HEK293 (cell line): ENCODE measurements at regions not wholly inside any gene's neighbourhood (a gene's known extent, or its start where the extent isn't known, plus 50 kb on each side); places are given as distances from the start of the nearest gene placed in this dataset.

Source experiments
- CTCF ChIA-PET: fragments of 350-600 bp; formaldehyde crosslinking; extraction: SDS; loops from one replicate; lab custom pipeline; 2021; ENCODE audit warnings: antibody characterized with exemption; lab: Yijun Ruan, JAX
- POLR2A ChIA-PET: fragments of 300-600 bp; formaldehyde crosslinking; extraction: SDS; loops from one replicate; lab custom pipeline; 2020; ENCODE audit warnings: antibody characterized with exemption, inconsistent platforms; lab: Yijun Ruan, JAX
- H3K27ac ChIP-seq: fragments of 200-500 bp; sonication (Bioruptor generic); 2 replicates; pipeline ENCODE4 v1.5.1; 2014; ENCODE audit warnings: low read depth, low read length, control low read depth, inconsistent platforms; ENCODE audit errors: extremely low read depth
- H3K36me3 ChIP-seq, 2 experiments: fragments of 200-500 bp in 1 of 2; sonication (Bioruptor generic) in 1 of 2; 1 replicate in 1 of 2; 2 replicates in 1 of 2; pipeline ENCODE4 v1.5.1; 2014 to 2017; ENCODE audit warnings: inconsistent platforms in 2 of 2, low read length in 2 of 2; ENCODE audit not compliant: control insufficient read depth in 2 of 2, insufficient read depth in 1 of 2
- H3K4me1 ChIP-seq: fragments of 200-500 bp; sonication (Bioruptor generic); 2 replicates; pipeline ENCODE4 v1.5.1; 2014; ENCODE audit warnings: mild to moderate bottlenecking, low read length, inconsistent platforms; ENCODE audit not compliant: control insufficient read depth, insufficient read depth
- H3K4me3 ChIP-seq: 2 replicates; pipeline ENCODE4 v1.5.1; 2011; ENCODE audit warnings: low read depth, mild to moderate bottlenecking, control low read depth, low read length, moderate library complexity
- H3K9me3 ChIP-seq: fragments of 200-500 bp; sonication (Bioruptor generic); 2 replicates; pipeline ENCODE4 v1.5.1; 2014; ENCODE audit warnings: low read depth, low read length, inconsistent platforms; ENCODE audit not compliant: control insufficient read depth, insufficient read depth
- GLI2 ChIP-seq: fragments of 450-650 bp; formaldehyde crosslinking; IDR thresholded peaks from 2 replicates; pipeline ENCODE4; 2017; ENCODE audit warnings: missing biosample characterization, missing genetic modification characterization, low read depth, borderline replicate concordance
- GLIS1 ChIP-seq: fragments of 450-650 bp; formaldehyde crosslinking; IDR thresholded peaks from 2 replicates; pipeline ENCODE4 v1.5.1; 2016; ENCODE audit warnings: missing biosample characterization, missing genetic modification characterization
- HOXC10 ChIP-seq: sonication (generic); formaldehyde crosslinking; IDR thresholded peaks from 2 replicates; pipeline ENCODE4 v1.8.1; 2023; ENCODE audit warnings: mild to moderate bottlenecking, missing genetic modification reagents
- IKZF3 ChIP-seq: fragments of 450-650 bp; IDR thresholded peaks from 2 replicates; pipeline ENCODE4 v1.5.0; 2018; ENCODE audit warnings: missing biosample characterization, mild to moderate bottlenecking, missing genetic modification characterization, moderate library complexity
- REST ChIP-seq: fragments of 450-650 bp; formaldehyde crosslinking; IDR thresholded peaks from 2 replicates; pipeline ENCODE4 v1.5.1; 2016; ENCODE audit warnings: missing biosample characterization, missing genetic modification characterization
- SALL2 ChIP-seq: fragments of 450-650 bp; formaldehyde crosslinking; IDR thresholded peaks from 2 replicates; pipeline ENCODE4 v1.5.0; 2017; ENCODE audit warnings: missing biosample characterization, mild to moderate bottlenecking, missing genetic modification characterization, borderline replicate concordance
- YY1 ChIP-seq: fragments of 450-650 bp; formaldehyde crosslinking; IDR thresholded peaks from 2 replicates; pipeline ENCODE4 v1.5.1; 2018; ENCODE audit warnings: missing biosample characterization, missing genetic modification characterization
- ZBTB20 ChIP-seq: fragments of 450-650 bp; formaldehyde crosslinking; IDR thresholded peaks from 2 replicates; pipeline ENCODE4 v1.5.1; 2016; ENCODE audit warnings: missing biosample characterization, missing genetic modification characterization
- ZNF112 ChIP-seq: fragments of 450-650 bp; formaldehyde crosslinking; IDR thresholded peaks from 2 replicates; pipeline ENCODE4 v1.5.0; 2017; ENCODE audit warnings: missing biosample characterization, missing genetic modification characterization
- ZNF140 ChIP-seq: fragments of 450-650 bp; formaldehyde crosslinking; IDR thresholded peaks from 2 replicates; pipeline ENCODE4 v1.5.1; 2016; ENCODE audit warnings: missing biosample characterization, missing genetic modification characterization
- ZNF654 ChIP-seq: fragments of 450-650 bp; formaldehyde crosslinking; IDR thresholded peaks from 2 replicates; pipeline ENCODE4 v1.5.1; 2016; ENCODE audit warnings: low read depth, missing biosample characterization, missing genetic modification characterization
- ZNF658 ChIP-seq: fragments of 450-650 bp; formaldehyde crosslinking; IDR thresholded peaks from 2 replicates; pipeline ENCODE4; 2016; ENCODE audit warnings: missing biosample characterization, missing genetic modification characterization
- ZNF707 ChIP-seq: fragments of 450-650 bp; formaldehyde crosslinking; IDR thresholded peaks from 2 replicates; pipeline ENCODE4 v1.5.1; 2016; ENCODE audit warnings: missing biosample characterization, missing genetic modification characterization
- ZNF843 ChIP-seq: fragments of 450-650 bp; formaldehyde crosslinking; IDR thresholded peaks from 2 replicates; pipeline ENCODE4 v1.5.1; 2016; ENCODE audit warnings: missing biosample characterization, missing genetic modification characterization
- ZSCAN16 ChIP-seq: fragments of 450-650 bp; formaldehyde crosslinking; IDR thresholded peaks from 2 replicates; pipeline ENCODE4 v1.5.1; 2016; ENCODE audit warnings: missing biosample characterization, missing genetic modification characterization
- ZSCAN23 ChIP-seq: fragments of 450-650 bp; formaldehyde crosslinking; IDR thresholded peaks from 2 replicates; pipeline ENCODE4 v1.5.1; 2016; ENCODE audit warnings: missing biosample characterization, missing genetic modification characterization
- TF ChIP-seq, protein P1 (sequence below): fragments of 450-650 bp; formaldehyde crosslinking; IDR thresholded peaks from 2 replicates; pipeline ENCODE4 v1.5.1; 2016; ENCODE audit warnings: missing biosample characterization, missing genetic modification characterization
- TF ChIP-seq, protein P2 (sequence below): fragments of 450-650 bp; formaldehyde crosslinking; IDR thresholded peaks from 2 replicates; pipeline ENCODE4 v1.5.1; 2016; ENCODE audit warnings: missing biosample characterization, missing genetic modification characterization
- TF ChIP-seq, protein P3 (sequence below): fragments of 450-650 bp; formaldehyde crosslinking; IDR thresholded peaks from 2 replicates; pipeline ENCODE4 v1.5.1; 2016; ENCODE audit warnings: missing biosample characterization, missing genetic modification characterization, borderline replicate concordance
- TF ChIP-seq, protein P4 (sequence below): fragments of 450-650 bp; formaldehyde crosslinking; IDR thresholded peaks from 2 replicates; pipeline ENCODE4 v1.5.1; 2017; ENCODE audit warnings: missing biosample characterization, missing genetic modification characterization
- TF ChIP-seq, protein P5 (sequence below): fragments of 450-650 bp; formaldehyde crosslinking; IDR thresholded peaks from 2 replicates; pipeline ENCODE4 v1.5.1; 2017; ENCODE audit warnings: missing biosample characterization, missing genetic modification characterization

- TF ChIP-seq ZSCAN23 (tag by site-specific recombination), result no peak
- TF ChIP-seq, protein P1, sequence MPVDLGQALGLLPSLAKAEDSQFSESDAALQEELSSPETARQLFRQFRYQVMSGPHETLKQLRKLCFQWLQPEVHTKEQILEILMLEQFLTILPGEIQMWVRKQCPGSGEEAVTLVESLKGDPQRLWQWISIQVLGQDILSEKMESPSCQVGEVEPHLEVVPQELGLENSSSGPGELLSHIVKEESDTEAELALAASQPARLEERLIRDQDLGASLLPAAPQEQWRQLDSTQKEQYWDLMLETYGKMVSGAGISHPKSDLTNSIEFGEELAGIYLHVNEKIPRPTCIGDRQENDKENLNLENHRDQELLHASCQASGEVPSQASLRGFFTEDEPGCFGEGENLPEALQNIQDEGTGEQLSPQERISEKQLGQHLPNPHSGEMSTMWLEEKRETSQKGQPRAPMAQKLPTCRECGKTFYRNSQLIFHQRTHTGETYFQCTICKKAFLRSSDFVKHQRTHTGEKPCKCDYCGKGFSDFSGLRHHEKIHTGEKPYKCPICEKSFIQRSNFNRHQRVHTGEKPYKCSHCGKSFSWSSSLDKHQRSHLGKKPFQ (tag by site-specific recombination), result no peak
- TF ChIP-seq, protein P2, sequence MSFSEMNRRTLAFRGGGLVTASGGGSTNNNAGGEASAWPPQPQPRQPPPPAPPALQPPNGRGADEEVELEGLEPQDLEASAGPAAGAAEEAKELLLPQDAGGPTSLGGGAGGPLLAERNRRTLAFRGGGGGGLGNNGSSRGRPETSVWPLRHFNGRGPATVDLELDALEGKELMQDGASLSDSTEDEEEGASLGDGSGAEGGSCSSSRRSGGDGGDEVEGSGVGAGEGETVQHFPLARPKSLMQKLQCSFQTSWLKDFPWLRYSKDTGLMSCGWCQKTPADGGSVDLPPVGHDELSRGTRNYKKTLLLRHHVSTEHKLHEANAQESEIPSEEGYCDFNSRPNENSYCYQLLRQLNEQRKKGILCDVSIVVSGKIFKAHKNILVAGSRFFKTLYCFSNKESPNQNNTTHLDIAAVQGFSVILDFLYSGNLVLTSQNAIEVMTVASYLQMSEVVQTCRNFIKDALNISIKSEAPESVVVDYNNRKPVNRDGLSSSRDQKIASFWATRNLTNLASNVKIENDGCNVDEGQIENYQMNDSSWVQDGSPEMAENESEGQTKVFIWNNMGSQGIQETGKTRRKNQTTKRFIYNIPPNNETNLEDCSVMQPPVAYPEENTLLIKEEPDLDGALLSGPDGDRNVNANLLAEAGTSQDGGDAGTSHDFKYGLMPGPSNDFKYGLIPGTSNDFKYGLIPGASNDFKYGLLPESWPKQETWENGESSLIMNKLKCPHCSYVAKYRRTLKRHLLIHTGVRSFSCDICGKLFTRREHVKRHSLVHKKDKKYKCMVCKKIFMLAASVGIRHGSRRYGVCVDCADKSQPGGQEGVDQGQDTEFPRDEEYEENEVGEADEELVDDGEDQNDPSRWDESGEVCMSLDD (tag by site-specific recombination), result no peak
- TF ChIP-seq GLIS1 (tag by site-specific recombination), result no peak
- TF ChIP-seq GLI2, result no peak
- TF ChIP-seq ZNF707 (tag by site-specific recombination), result no peak
- TF ChIP-seq SALL2, result no peak
- no peak for TF ChIP-seq REST (tag by site-specific recombination)
- no peak for TF ChIP-seq ZNF658
These were observed 279.7 kb downstream of the SS18 start (continued) for GRCh38 chr18:25810736-25811135.

GRCh38 chr18:25805939-25806338 is 284.5 kb downstream of the SS18 start:
- CTCF ChIA-PET, result interaction anchor here (0.6 kb wide), 1 partner anchor 20 kb away, joined by 3 read pairs; no protein-coding TSS in a partner anchor
- Histone ChIP-seq H3K27ac (no peak overlapping the region), H3K4me3 (no peak overlapping the region), H3K36me3 (no peaks in the 10 kb centered on the region), H3K9me3 (no peaks in the 10 kb centered on the region), H3K4me1 (no peaks in the 10 kb centered on the region)
- POLR2A ChIA-PET, result interaction anchor here (0.7 kb wide), 1 partner anchor 103 kb away, joined by 5 read pairs; no protein-coding TSS in a partner anchor
- TF ChIP-seq ZNF140 (tag by site-specific recombination), result no peak
- TF ChIP-seq, protein P3, sequence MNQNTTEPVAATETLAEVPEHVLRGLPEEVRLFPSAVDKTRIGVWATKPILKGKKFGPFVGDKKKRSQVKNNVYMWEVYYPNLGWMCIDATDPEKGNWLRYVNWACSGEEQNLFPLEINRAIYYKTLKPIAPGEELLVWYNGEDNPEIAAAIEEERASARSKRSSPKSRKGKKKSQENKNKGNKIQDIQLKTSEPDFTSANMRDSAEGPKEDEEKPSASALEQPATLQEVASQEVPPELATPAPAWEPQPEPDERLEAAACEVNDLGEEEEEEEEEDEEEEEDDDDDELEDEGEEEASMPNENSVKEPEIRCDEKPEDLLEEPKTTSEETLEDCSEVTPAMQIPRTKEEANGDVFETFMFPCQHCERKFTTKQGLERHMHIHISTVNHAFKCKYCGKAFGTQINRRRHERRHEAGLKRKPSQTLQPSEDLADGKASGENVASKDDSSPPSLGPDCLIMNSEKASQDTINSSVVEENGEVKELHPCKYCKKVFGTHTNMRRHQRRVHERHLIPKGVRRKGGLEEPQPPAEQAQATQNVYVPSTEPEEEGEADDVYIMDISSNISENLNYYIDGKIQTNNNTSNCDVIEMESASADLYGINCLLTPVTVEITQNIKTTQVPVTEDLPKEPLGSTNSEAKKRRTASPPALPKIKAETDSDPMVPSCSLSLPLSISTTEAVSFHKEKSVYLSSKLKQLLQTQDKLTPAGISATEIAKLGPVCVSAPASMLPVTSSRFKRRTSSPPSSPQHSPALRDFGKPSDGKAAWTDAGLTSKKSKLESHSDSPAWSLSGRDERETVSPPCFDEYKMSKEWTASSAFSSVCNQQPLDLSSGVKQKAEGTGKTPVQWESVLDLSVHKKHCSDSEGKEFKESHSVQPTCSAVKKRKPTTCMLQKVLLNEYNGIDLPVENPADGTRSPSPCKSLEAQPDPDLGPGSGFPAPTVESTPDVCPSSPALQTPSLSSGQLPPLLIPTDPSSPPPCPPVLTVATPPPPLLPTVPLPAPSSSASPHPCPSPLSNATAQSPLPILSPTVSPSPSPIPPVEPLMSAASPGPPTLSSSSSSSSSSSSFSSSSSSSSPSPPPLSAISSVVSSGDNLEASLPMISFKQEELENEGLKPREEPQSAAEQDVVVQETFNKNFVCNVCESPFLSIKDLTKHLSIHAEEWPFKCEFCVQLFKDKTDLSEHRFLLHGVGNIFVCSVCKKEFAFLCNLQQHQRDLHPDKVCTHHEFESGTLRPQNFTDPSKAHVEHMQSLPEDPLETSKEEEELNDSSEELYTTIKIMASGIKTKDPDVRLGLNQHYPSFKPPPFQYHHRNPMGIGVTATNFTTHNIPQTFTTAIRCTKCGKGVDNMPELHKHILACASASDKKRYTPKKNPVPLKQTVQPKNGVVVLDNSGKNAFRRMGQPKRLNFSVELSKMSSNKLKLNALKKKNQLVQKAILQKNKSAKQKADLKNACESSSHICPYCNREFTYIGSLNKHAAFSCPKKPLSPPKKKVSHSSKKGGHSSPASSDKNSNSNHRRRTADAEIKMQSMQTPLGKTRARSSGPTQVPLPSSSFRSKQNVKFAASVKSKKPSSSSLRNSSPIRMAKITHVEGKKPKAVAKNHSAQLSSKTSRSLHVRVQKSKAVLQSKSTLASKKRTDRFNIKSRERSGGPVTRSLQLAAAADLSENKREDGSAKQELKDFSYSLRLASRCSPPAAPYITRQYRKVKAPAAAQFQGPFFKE (tag by site-specific recombination), result no peak
- TF ChIP-seq, protein P4, sequence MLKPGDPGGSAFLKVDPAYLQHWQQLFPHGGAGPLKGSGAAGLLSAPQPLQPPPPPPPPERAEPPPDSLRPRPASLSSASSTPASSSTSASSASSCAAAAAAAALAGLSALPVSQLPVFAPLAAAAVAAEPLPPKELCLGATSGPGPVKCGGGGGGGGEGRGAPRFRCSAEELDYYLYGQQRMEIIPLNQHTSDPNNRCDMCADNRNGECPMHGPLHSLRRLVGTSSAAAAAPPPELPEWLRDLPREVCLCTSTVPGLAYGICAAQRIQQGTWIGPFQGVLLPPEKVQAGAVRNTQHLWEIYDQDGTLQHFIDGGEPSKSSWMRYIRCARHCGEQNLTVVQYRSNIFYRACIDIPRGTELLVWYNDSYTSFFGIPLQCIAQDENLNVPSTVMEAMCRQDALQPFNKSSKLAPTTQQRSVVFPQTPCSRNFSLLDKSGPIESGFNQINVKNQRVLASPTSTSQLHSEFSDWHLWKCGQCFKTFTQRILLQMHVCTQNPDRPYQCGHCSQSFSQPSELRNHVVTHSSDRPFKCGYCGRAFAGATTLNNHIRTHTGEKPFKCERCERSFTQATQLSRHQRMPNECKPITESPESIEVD (tag by site-specific recombination), result no peak
- TF ChIP-seq ZNF843, result no peak
- TF ChIP-seq ZSCAN16 (tag by site-specific recombination), result no peak
- TF ChIP-seq HOXC10 (CRISPR knock-in tag), result no peak
- TF ChIP-seq YY1 (tag by site-specific recombination), result no peak
- no peak for TF ChIP-seq ZNF654 (tag by site-specific recombination)
- TF ChIP-seq, protein P5, sequence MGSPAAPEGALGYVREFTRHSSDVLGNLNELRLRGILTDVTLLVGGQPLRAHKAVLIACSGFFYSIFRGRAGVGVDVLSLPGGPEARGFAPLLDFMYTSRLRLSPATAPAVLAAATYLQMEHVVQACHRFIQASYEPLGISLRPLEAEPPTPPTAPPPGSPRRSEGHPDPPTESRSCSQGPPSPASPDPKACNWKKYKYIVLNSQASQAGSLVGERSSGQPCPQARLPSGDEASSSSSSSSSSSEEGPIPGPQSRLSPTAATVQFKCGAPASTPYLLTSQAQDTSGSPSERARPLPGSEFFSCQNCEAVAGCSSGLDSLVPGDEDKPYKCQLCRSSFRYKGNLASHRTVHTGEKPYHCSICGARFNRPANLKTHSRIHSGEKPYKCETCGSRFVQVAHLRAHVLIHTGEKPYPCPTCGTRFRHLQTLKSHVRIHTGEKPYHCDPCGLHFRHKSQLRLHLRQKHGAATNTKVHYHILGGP (tag by site-specific recombination), result no peak
- no peak for TF ChIP-seq IKZF3 (tag by site-specific recombination)
- TF ChIP-seq ZBTB20 (tag by site-specific recombination), result no peak
- TF ChIP-seq ZNF112 (tag by site-specific recombination), result no peak
